Heart left ventricle (tissue), 13 donors: ENCODE measurements at regions not wholly inside any gene's neighbourhood (a gene's known extent, or its start where the extent isn't known, plus 50 kb on each side); places are given as distances from the start of the nearest gene placed in this dataset.

Source experiments
- POLR2A ChIP-seq, 2 donors: fragments of 450-650 bp; IDR thresholded peaks; one replicate each; pipeline ENCODE4 v1.6.1; 2017; ENCODE audit warnings: antibody characterized with exemption in 2 of 2, mild to moderate bottlenecking in 2 of 2, moderate library complexity in 2 of 2
- TF ChIP-seq, protein P1 (sequence below), 12 donors: fragments of 200-600 bp; sonication (generic) in 4 of 12; IDR thresholded peaks; one replicate each; pipeline versions ENCODE4 v1.5.0 to v1.8.0; 2018 to 2022; ENCODE audit warnings: antibody characterized with exemption in 12 of 12, mild to moderate bottlenecking in 5 of 12
- donor health status: ischemic (EF 13 %, LVEDD 7.1; RV severe dilation, severe dysfunction).
- donor health status: DM: no; HTN: yes; CAD: no.
- donor health status: DM: no; HTN: no; CAD: no.
- donor health status: ischemic (EF 25% LVEDD 6.9; RV normal size, moderate dysfunction).
- donor health status: ischemic (EF 25% LVEDD 5.7; RV mildly dilated, moderate dysfunction).
- donor health status: ischemic (EF 35%, LVEDD 5.7; RV mildly dilated, moderate dysfunction).
- donor health status: nonischemic (EF 11% LVEDD 7.7; RV severe dilation, severe dysfunction).
- donor health status: DM: yes; HTN: yes; CAD: no.
- donor health status: PGD.
- donor health status: ischemic (EF 29% LVEDD 5.4; RV normal size, mild dysfunction).
- donor health status: nonischemic (EF 23%, LVEDD 6.1; RV moderate dilation, normal function).

DNA sequence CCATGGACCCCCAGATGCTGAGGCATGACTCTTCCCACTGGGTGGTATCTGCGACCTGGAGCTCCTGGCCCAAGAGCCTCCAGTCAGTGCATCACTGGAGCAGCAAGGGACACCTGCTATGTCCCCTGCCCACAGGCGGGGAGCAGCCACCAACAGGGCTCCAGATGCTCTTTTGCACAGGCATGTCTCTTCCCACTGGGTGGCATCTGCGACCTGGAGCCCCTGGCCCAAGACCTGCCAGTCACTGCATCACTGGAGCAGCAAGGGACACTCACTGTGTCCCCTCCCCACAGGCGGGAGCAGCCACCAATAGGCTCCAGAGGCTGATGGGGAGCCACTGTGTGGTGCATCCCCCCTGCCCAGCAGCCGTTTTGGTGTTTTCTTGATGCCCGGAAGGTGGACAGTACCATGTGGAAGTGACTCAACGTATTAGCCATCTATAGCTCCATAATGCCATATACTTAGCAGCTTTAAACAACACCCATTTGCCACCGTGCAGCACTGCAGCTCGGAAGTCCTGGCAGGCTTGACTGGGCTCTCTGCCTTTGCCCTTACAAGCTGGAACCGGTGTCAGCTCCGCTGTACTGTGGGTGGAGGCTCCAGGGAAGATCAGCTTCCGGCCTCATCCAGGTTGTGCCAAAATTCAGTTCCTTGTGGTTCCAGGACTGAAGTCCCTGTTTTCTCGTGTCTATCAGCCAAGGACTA, 124.9 kb upstream of the CST7 start:
- TF ChIP-seq, protein P1, sequence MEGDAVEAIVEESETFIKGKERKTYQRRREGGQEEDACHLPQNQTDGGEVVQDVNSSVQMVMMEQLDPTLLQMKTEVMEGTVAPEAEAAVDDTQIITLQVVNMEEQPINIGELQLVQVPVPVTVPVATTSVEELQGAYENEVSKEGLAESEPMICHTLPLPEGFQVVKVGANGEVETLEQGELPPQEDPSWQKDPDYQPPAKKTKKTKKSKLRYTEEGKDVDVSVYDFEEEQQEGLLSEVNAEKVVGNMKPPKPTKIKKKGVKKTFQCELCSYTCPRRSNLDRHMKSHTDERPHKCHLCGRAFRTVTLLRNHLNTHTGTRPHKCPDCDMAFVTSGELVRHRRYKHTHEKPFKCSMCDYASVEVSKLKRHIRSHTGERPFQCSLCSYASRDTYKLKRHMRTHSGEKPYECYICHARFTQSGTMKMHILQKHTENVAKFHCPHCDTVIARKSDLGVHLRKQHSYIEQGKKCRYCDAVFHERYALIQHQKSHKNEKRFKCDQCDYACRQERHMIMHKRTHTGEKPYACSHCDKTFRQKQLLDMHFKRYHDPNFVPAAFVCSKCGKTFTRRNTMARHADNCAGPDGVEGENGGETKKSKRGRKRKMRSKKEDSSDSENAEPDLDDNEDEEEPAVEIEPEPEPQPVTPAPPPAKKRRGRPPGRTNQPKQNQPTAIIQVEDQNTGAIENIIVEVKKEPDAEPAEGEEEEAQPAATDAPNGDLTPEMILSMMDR (IDR thresholded peaks at IDR 0.05), result no peak
- TF ChIP-seq POLR2A (IDR thresholded peaks at IDR 0.05), result no peak
